ENCODE measurements at regions not wholly inside any gene's neighbourhood (a gene's known extent, or its start where the extent isn't known, plus 50 kb on each side); places are given as distances from the start of the nearest gene placed in this dataset.

GRCh38 chr22:44645531-44645930 lies 56.5 kb upstream of the PRR5 start:
- TF ChIP-seq U2AF2 (optimal IDR thresholded peaks at IDR 0.05; ENCODE audit: low read depth, low read length) (no peak), PATZ1 (CRISPR knock-in tag; IDR thresholded peaks at IDR 0.05; ENCODE audit: borderline replicate concordance) (no peak), SNRNP70 (optimal IDR thresholded peaks at IDR 0.05; ENCODE audit: low read depth, low read length) (no peak), E4F1 (CRISPR knock-in tag; IDR thresholded peaks at IDR 0.05; ENCODE audit: borderline replicate concordance) (no peak), EP300 (IDR thresholded peaks at IDR 0.05; ENCODE audit: low read length) (no peak), NR2C2 (CRISPR knock-in tag; IDR thresholded peaks at IDR 0.05) (no peak), NR2C2 (tag; IDR thresholded peaks at IDR 0.05) (no peak), NFRKB (IDR thresholded peaks at IDR 0.05; ENCODE audit: low read depth) (no peak)
- TF ChIP-seq, protein P1, sequence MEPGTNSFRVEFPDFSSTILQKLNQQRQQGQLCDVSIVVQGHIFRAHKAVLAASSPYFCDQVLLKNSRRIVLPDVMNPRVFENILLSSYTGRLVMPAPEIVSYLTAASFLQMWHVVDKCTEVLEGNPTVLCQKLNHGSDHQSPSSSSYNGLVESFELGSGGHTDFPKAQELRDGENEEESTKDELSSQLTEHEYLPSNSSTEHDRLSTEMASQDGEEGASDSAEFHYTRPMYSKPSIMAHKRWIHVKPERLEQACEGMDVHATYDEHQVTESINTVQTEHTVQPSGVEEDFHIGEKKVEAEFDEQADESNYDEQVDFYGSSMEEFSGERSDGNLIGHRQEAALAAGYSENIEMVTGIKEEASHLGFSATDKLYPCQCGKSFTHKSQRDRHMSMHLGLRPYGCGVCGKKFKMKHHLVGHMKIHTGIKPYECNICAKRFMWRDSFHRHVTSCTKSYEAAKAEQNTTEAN (CRISPR knock-in tag; IDR thresholded peaks at IDR 0.05): no peak

Data from K562 (cell line).